Neuronal stem cell (in vitro differentiated cells): ENCODE measurements at regions not wholly inside any gene's neighbourhood (a gene's known extent, or its start where the extent isn't known, plus 50 kb on each side); places are given as distances from the start of the nearest gene placed in this dataset.

Source experiments
- DNase-seq: peaks from one replicate; pipeline ENCODE4 v3.0.0-alpha.2; 2013; ENCODE audit warnings: low spot score
- H2AFZ ChIP-seq: one replicate; pipeline ENCODE4 v1.6.1; 2013; ENCODE audit warnings: mild to moderate bottlenecking, low read length, inconsistent platforms
- H2AK5ac ChIP-seq: 2 replicates; pipeline ENCODE4 v1.6.1; 2013; ENCODE audit warnings: low read depth, mild to moderate bottlenecking, inconsistent platforms, low read length, moderate library complexity, mixed read lengths
- H2BK120ac ChIP-seq: 2 replicates; pipeline ENCODE4 v1.6.1; 2013; ENCODE audit warnings: low read depth, mild to moderate bottlenecking, inconsistent platforms, low read length, moderate library complexity, mixed read lengths
- H2BK12ac ChIP-seq: one replicate; pipeline ENCODE4 v1.6.1; 2013; ENCODE audit warnings: low read length, inconsistent platforms
- H2BK15ac ChIP-seq: 2 replicates; pipeline ENCODE4 v1.6.1; 2013; ENCODE audit warnings: mild to moderate bottlenecking, low read length, inconsistent platforms, mixed read lengths
- H2BK5ac ChIP-seq: one replicate; pipeline ENCODE4 v1.6.1; 2013; ENCODE audit warnings: inconsistent platforms, mild to moderate bottlenecking, low read length, moderate library complexity
- H3K14ac ChIP-seq: one replicate; pipeline ENCODE4 v1.6.1; 2013; ENCODE audit warnings: low read length, inconsistent platforms
- H3K18ac ChIP-seq: 2 replicates; pipeline ENCODE4 v1.6.1; 2013; ENCODE audit warnings: low read length, inconsistent platforms
- H3K23ac ChIP-seq: 2 replicates; pipeline ENCODE4 v1.6.1; 2013; ENCODE audit warnings: low read depth, mild to moderate bottlenecking, mixed read lengths, low read length, inconsistent platforms; ENCODE audit not compliant: poor library complexity
- H3K27ac ChIP-seq: replicated peaks from 3 replicates; pipeline ENCODE4 v1.5.1; 2013; ENCODE audit warnings: low read length, inconsistent platforms
- H3K27me3 ChIP-seq, 3 experiments: 2 replicates each; pipeline ENCODE4 v1.6.1; 2013; ENCODE audit warnings: low read length in 3 of 3, mild to moderate bottlenecking in 2 of 3, inconsistent platforms in 1 of 3, low read depth in 1 of 3, mixed read lengths in 1 of 3, moderate library complexity in 1 of 3; ENCODE audit not compliant: control insufficient read depth in 3 of 3, insufficient read depth in 3 of 3
- H3K36me3 ChIP-seq, 2 donors: replicated peaks in 1 of 2; 2 replicates each; pipeline ENCODE4 v1.6.1; 2013; ENCODE audit warnings: low read length in 2 of 2; ENCODE audit not compliant: control insufficient read depth in 2 of 2, insufficient read depth in 2 of 2
- H3K4ac ChIP-seq: 2 replicates; pipeline ENCODE4 v1.6.1; 2013; ENCODE audit warnings: inconsistent platforms, mild to moderate bottlenecking, low read length, moderate library complexity
- H3K4me1 ChIP-seq, 2 donors: 1 replicate in 1 of 2; 2 replicates in 1 of 2; pipeline ENCODE4 v1.6.1; 2013; ENCODE audit warnings: low read length in 2 of 2, low read depth in 1 of 2; ENCODE audit not compliant: control insufficient read depth in 2 of 2, insufficient read depth in 1 of 2
- H3K4me2 ChIP-seq: one replicate; pipeline ENCODE4 v1.6.1; 2013; ENCODE audit warnings: mild to moderate bottlenecking, low read length, inconsistent platforms; ENCODE audit not compliant: insufficient read depth, poor library complexity, severe bottlenecking
- H3K4me3 ChIP-seq, 2 donors: 2 replicates each; pipeline ENCODE4 v1.5.1; 2013; ENCODE audit warnings: low read length in 2 of 2, mild to moderate bottlenecking in 2 of 2, inconsistent platforms in 1 of 2, moderate library complexity in 1 of 2
- H3K79me1 ChIP-seq: one replicate; pipeline ENCODE4 v1.6.1; 2013; ENCODE audit warnings: low read depth, mild to moderate bottlenecking, inconsistent platforms, low read length, moderate library complexity
- H3K9ac ChIP-seq: one replicate; pipeline ENCODE4 v1.6.1; 2013; ENCODE audit warnings: mild to moderate bottlenecking, low read depth, low read length, inconsistent platforms; ENCODE audit not compliant: poor library complexity
- H3K9me3 ChIP-seq, 2 donors: replicated peaks in 1 of 2; 2 replicates each; pipeline versions ENCODE3 to v1.6.1; 2013; ENCODE audit warnings: low read length in 2 of 2, mild to moderate bottlenecking in 2 of 2, inconsistent platforms in 1 of 2, low read depth in 1 of 2, mixed read lengths in 1 of 2, moderate library complexity in 1 of 2; ENCODE audit not compliant: control insufficient read depth in 2 of 2, insufficient read depth in 1 of 2
- H4K8ac ChIP-seq: one replicate; pipeline ENCODE4 v1.6.1; 2013; ENCODE audit warnings: low read depth, mild to moderate bottlenecking, inconsistent platforms, low read length, moderate library complexity
- H4K91ac ChIP-seq: one replicate; pipeline ENCODE4 v1.6.1; 2013; ENCODE audit warnings: low read length, low read depth, mild to moderate bottlenecking, inconsistent platforms; ENCODE audit not compliant: poor library complexity
- WGBS, 2 donors: extraction: QIAGEN DNeasy Blood & Tissue Kit; methylation state at CpG; one replicate each; pipeline ENCODE4 v1.1.7; 2013; ENCODE audit warnings: missing lambda C conversion rate in 2 of 2, mixed read lengths in 1 of 2; ENCODE audit not compliant: insufficient read length in 2 of 2, insufficient replicate concordance in 1 of 2; ENCODE audit errors: extremely low coverage in 2 of 2; 5-methylcytosine and 5-hydroxymethylcytosine counted together

DNA sequence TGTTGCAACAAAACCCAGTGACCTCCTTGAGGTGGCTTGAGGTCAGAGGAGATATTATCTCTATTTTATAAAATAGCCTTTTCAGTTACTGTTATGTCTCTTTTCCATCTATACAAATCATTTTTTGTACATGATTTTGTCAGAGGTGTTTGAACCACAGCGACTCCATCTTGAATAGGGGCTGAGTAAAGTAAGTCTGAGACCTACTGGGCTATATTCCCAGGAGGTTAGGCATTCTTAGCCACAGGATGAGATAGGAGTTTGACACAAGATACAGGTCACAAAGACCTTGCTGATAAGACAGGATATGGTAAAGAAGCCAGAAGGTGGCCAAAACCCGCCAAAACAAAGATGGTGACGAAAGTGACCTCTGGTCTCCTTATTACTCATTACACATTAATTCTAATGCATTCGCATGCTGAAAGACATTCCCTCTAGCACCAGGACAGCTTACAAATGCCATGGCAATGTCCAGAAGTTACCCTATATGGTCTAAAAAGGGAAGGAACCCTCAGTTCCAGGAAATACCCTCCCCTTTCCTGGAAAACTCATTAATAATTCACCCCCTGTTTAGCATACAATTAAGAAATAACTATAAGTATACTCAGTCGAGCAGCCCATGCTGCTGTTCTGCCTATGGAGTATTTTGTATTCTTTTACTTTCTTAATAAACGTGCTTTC, 283.9 kb upstream of the ISL1 start:
- no peaks in the 10 kb centered on the region for H3K9me3 ChIP-seq
- no peak overlapping the region for H3K4me2 ChIP-seq
- H3K79me1 ChIP-seq: no peaks in the 10 kb centered on the region
- H3K4me1 ChIP-seq: peaks cover 8 to 9% of the 10 kb centered on the region in 2 donors
- no peaks in the 10 kb centered on the region for H3K36me3 ChIP-seq
- WGBS, 2 donors: no CpG with 5 or more reads among the region's 6 CpGs
- no peak overlapping the region for H4K8ac ChIP-seq
- H2BK15ac ChIP-seq: no peak overlapping the region
- no peak overlapping the region for H3K27ac ChIP-seq
- H2BK12ac ChIP-seq: no peak overlapping the region
- no peak overlapping the region for H3K18ac ChIP-seq
- no peak overlapping the region for H3K9ac ChIP-seq
- H3K23ac ChIP-seq: no peak overlapping the region
- DNase-seq: no peak
- no peak overlapping the region for H2AK5ac ChIP-seq
- H2BK120ac ChIP-seq: no peak overlapping the region
- no peak overlapping the region for H4K91ac ChIP-seq
- no peak overlapping the region for H2AFZ ChIP-seq
- H3K14ac ChIP-seq: no peak overlapping the region
- H3K27me3 ChIP-seq: peaks cover 0 to 13% (median 0%) of the 10 kb centered on the region in 3 experiments
- H3K4me3 ChIP-seq: no peak overlapping the region
- H2BK5ac ChIP-seq: no peak overlapping the region
- no peak overlapping the region for H3K4ac ChIP-seq

DNA sequence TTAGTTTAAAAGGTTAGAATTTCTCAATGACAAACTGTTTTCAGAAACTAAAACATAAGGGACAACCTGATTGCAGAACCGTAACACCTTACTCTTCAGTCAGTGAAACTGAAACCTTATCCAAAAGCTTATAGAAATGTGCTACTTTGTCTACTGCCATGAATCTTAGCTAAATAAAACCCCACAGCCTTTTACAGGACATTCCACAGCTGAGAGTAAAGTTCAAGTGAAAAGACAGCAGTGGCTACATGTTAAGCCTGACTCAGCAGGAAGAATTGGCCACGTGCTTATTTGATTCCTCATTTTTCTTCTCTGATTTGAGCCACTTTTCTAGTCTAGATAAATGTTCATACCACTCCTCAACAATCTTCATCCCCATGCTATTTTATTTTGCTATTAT, 278.7 kb upstream of the ISL1 start:
- no peak overlapping the region for H4K91ac ChIP-seq
- no peak overlapping the region for H3K18ac ChIP-seq
- H3K4ac ChIP-seq: no peak overlapping the region
- no peak overlapping the region for H4K8ac ChIP-seq
- H3K79me1 ChIP-seq: no peaks in the 10 kb centered on the region
- no peak overlapping the region for H3K9ac ChIP-seq
- H2BK12ac ChIP-seq: no peak overlapping the region
- H2BK120ac ChIP-seq: no peak overlapping the region
- H2AK5ac ChIP-seq: no peak overlapping the region
- H3K27me3 ChIP-seq: no peaks in the 10 kb centered on the region
- H2BK5ac ChIP-seq: no peak overlapping the region
- H2AFZ ChIP-seq: no peak overlapping the region
- H3K4me1 ChIP-seq: peaks cover 0 to 2% of the 10 kb centered on the region in 2 donors
- H3K4me2 ChIP-seq: no peak overlapping the region
- no peak overlapping the region for H3K14ac ChIP-seq
- no peak for DNase-seq
- no peak overlapping the region for H3K23ac ChIP-seq
- no peak overlapping the region for H3K27ac ChIP-seq
- no peaks in the 10 kb centered on the region for H3K36me3 ChIP-seq
- no peaks in the 10 kb centered on the region for H3K9me3 ChIP-seq
- H3K4me3 ChIP-seq: no peak overlapping the region
- H2BK15ac ChIP-seq: no peak overlapping the region
- WGBS, 2 donors: no CpG with 5 or more reads among the region's 2 CpGs

DNA sequence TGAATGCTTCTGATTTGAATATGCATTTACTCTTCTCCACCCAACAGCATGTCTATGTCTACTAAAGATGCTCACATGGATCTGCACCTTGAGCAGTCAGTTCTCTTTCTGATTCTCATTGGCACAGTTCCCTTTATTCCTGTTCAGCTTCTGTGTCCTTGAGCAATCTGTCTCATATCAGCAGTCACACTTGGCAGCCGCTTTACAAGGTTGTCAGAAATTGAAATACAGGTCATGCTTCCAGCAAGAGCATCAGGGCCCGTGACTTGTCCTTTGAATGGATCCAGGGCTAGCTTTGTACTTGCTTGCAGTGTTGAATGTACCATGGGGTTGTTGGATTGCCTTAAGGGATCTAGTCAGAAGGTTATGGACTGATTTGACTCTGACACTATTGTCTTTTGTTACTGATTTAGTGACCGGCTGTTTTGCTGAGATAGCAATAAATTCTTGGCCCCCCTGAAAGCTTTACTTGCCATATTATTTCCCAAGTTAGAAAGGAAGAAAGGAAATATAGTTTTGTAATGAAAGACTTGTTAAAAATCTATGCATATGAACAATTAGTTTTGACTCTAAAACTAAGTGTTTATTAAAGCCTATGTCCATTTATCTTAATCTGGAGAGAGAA, 273.4 kb upstream of the ISL1 start:
- Histone ChIP-seq H4K8ac (no peak overlapping the region), H2BK5ac (no peak overlapping the region), H3K9me3 (no peaks in the 10 kb centered on the region), H3K36me3 (no peaks in the 10 kb centered on the region), H3K27me3 (no peaks in the 10 kb centered on the region), H3K23ac (no peak overlapping the region), H3K4me3 (no peak overlapping the region), H3K27ac (no peak overlapping the region), H3K14ac (no peak overlapping the region), H3K9ac (no peak overlapping the region), H3K4me2 (no peak overlapping the region), H2BK15ac (no peak overlapping the region), H2AK5ac (no peak overlapping the region), H3K79me1 (no peaks in the 10 kb centered on the region), H3K4ac (no peak overlapping the region), H2BK12ac (no peak overlapping the region), H2BK120ac (no peak overlapping the region), H2AFZ (no peak overlapping the region), H4K91ac (no peak overlapping the region), H3K4me1 (peaks cover 0 to 2% of the 10 kb centered on the region in 2 donors), H3K18ac (no peak overlapping the region)
- no CpG with 5 or more reads among the region's 3 CpGs for WGBS, 2 donors
- DNase-seq: no peak

DNA sequence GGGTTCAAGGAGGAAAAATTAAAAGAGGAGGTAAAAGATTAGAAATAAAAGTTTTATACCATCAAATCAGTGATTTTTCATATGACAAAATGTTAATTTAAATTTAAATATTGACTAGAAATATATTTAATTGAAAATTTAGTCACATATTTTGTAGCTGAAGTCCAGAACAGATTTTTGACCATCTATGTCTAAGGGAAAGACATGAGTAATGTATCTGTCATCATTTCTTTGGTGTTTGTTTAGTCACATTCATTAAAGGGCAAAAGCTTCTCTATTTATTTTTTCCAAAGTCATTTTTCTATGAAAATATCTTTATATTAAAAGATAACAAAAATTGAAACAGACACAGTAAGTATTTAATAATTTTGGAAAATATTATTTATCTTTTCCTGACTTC, 252.0 kb upstream of the ISL1 start:
- Histone ChIP-seq H3K9me3 (no peaks in the 10 kb centered on the region), H3K27ac (no peak overlapping the region)

More for the DNA sequence above, 252.0 kb upstream of the ISL1 start:
- Histone ChIP-seq H2AK5ac (no peak overlapping the region), H3K9ac (no peak overlapping the region), H2BK120ac (no peak overlapping the region), H3K4me3 (no peak overlapping the region), H3K4me2 (no peak overlapping the region), H3K27me3 (no peaks in the 10 kb centered on the region), H3K4me1 (no peaks in the 10 kb centered on the region), H2BK5ac (no peak overlapping the region), H3K4ac (no peak overlapping the region), H2BK15ac (no peak overlapping the region), H3K18ac (no peak overlapping the region), H4K8ac (no peak overlapping the region), H2BK12ac (no peak overlapping the region), H3K36me3 (no peaks in the 10 kb centered on the region), H4K91ac (no peak overlapping the region), H2AFZ (no peak overlapping the region), H3K79me1 (no peaks in the 10 kb centered on the region), H3K23ac (no peak overlapping the region), H3K14ac (no peak overlapping the region)
- DNase-seq: no peak
